ENCODE measurements at regions not wholly inside any gene's neighbourhood (a gene's known extent, or its start where the extent isn't known, plus 50 kb on each side); places are given as distances from the start of the nearest gene placed in this dataset.

GRCh38 chr20:22288156-22288555, 296.2 kb downstream of the FOXA2 start:
- TF ChIP-seq, protein P1, sequence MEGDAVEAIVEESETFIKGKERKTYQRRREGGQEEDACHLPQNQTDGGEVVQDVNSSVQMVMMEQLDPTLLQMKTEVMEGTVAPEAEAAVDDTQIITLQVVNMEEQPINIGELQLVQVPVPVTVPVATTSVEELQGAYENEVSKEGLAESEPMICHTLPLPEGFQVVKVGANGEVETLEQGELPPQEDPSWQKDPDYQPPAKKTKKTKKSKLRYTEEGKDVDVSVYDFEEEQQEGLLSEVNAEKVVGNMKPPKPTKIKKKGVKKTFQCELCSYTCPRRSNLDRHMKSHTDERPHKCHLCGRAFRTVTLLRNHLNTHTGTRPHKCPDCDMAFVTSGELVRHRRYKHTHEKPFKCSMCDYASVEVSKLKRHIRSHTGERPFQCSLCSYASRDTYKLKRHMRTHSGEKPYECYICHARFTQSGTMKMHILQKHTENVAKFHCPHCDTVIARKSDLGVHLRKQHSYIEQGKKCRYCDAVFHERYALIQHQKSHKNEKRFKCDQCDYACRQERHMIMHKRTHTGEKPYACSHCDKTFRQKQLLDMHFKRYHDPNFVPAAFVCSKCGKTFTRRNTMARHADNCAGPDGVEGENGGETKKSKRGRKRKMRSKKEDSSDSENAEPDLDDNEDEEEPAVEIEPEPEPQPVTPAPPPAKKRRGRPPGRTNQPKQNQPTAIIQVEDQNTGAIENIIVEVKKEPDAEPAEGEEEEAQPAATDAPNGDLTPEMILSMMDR (IDR thresholded peaks at IDR 0.05; ENCODE audit: low read depth, low read length) = no peak
- TF ChIP-seq POLR2A (IDR thresholded peaks at IDR 0.05; ENCODE audit: extremely low read depth, insufficient read length) = no peak
- TF ChIP-seq, protein P2, sequence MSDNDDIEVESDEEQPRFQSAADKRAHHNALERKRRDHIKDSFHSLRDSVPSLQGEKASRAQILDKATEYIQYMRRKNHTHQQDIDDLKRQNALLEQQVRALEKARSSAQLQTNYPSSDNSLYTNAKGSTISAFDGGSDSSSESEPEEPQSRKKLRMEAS (IDR thresholded peaks at IDR 0.05; ENCODE audit: low read depth, low read length) = no peak

Data from NB4 (cell line).